Transverse colon (tissue), 4 donors: ENCODE measurements at regions not wholly inside any gene's neighbourhood (a gene's known extent, or its start where the extent isn't known, plus 50 kb on each side); places are given as distances from the start of the nearest gene placed in this dataset.

Source experiments
- DNase-seq: peaks from one replicate; pipeline ENCODE4 v3.0.0-alpha.2; 2019
- H3K27ac ChIP-seq, 4 donors: fragments of 200-600 bp; sonication (generic); 2 replicates each; pipeline ENCODE4 v1.5.1; 2016 to 2018; ENCODE audit warnings: inconsistent platforms in 4 of 4
- H3K27me3 ChIP-seq: fragments of 200-600 bp; sonication (generic); 2 replicates; pipeline ENCODE4 v1.5.1; 2017; ENCODE audit warnings: inconsistent platforms
- H3K36me3 ChIP-seq, 4 donors: fragments of 200-600 bp; sonication (generic); 2 replicates each; pipeline ENCODE4 v1.5.1; 2017 to 2019; ENCODE audit warnings: inconsistent platforms in 4 of 4
- H3K4me1 ChIP-seq, 4 donors: fragments of 200-600 bp; sonication (generic); 2 replicates each; pipeline ENCODE4 v1.5.1; 2017 to 2020; ENCODE audit warnings: inconsistent platforms in 4 of 4
- H3K4me3 ChIP-seq, 4 donors: fragments of 200-600 bp; sonication (generic); 1 replicate in 1 of 4; 2 replicates in 3 of 4; pipeline versions ENCODE4 v1.5.1 to v1.6.1; 2017 to 2019; ENCODE audit warnings: inconsistent platforms in 4 of 4
- H3K9me3 ChIP-seq, 2 donors: fragments of 200-600 bp; sonication (generic); 2 replicates each; pipeline ENCODE4 v1.5.1; 2017 to 2019; ENCODE audit warnings: inconsistent platforms in 2 of 2
- CTCF ChIP-seq, 5 experiments: fragments of 200-600 bp in 3 of 5; fragments of 450-650 bp in 2 of 5; sonication (generic) in 3 of 5; IDR thresholded peaks; 1 replicate in 2 of 5; 2 replicates in 3 of 5; pipeline ENCODE4 v1.5.1; 2016 to 2017; ENCODE audit warnings: antibody characterized with exemption in 5 of 5, inconsistent platforms in 3 of 5, mild to moderate bottlenecking in 2 of 5, moderate library complexity in 1 of 5
- EP300 ChIP-seq: sonication (generic); formaldehyde crosslinking; IDR thresholded peaks from one replicate; pipeline ENCODE4 v1.6.1; 2017; ENCODE audit warnings: antibody characterized with exemption, low read depth
- POLR2A ChIP-seq: fragments of 450-650 bp; IDR thresholded peaks from one replicate; pipeline ENCODE4 v1.6.1; 2016; ENCODE audit warnings: antibody characterized with exemption, mild to moderate bottlenecking, moderate library complexity
- POLR2AphosphoS5 ChIP-seq, 3 donors: sonication (generic); formaldehyde crosslinking; IDR thresholded peaks; one replicate each; pipeline ENCODE4 v1.6.1; 2016; ENCODE audit warnings: antibody characterized with exemption in 3 of 3
- WGBS, 2 donors: methylation state at CpG; one replicate each; pipeline ENCODE4 v1.1.5; 2018; ENCODE audit warnings: low coverage in 1 of 2; 5-methylcytosine and 5-hydroxymethylcytosine counted together
- in situ Hi-C, 4 donors: fragments of 200-750 bp; cut with MboI; loops; one replicate each; pipeline versions ENCODE4 v1.15.0 to v1.15.1; 2017; ENCODE audit warnings: low sequenced_read_pairs in 3 of 4, low pct_ligation_motif_present in 1 of 4, low pct_unique_long_range_greater_than_20kb in 1 of 4
- intact Hi-C: fragments of 100-400 bp; cut with DNase I; formaldehyde crosslinking; loops from one replicate; pipeline ENCODE4 v1.15.1; 2023; ENCODE audit warnings: low total_unique reads

DNA sequence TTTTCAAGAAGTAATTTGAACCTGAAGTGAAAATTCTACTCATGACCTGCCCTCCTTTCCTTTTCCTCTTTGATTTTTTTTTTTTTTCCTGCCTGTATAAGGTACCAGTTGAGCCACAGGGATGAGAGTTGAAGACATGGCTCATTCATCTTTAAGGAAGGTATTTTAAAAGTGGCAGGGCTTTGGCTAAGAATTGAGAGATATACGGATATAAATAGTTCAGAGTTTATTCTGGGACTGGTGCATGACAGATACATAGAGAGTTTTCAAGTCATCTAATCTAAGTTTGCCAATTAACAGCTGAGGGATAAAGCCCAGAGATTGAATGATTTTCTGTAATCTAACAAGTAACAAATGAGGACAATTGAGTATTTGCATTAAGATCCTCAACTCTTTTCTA lies 69.8 kb downstream of the BTBD3 start:
- no peak overlapping the region for H3K4me3 ChIP-seq
- H3K27me3 ChIP-seq: no peaks in the 10 kb centered on the region
- H3K27ac ChIP-seq: no peak overlapping the region
- H3K4me1 ChIP-seq: peaks cover 0 to 4% (median 0%) of the 10 kb centered on the region in 4 donors
- TF ChIP-seq POLR2A (no peak), POLR2AphosphoS5 (IDR thresholded peaks at IDR 0.05) (no peak), CTCF (IDR thresholded peaks at IDR 0.05) (no peak), EP300 (no peak)
- DNase-seq: no peak
- H3K36me3 ChIP-seq: no peaks in the 10 kb centered on the region
- in situ Hi-C loops: no loop called here
- H3K9me3 ChIP-seq: no peaks in the 10 kb centered on the region
- WGBS, 2 donors: 50 to 67% methylated on average over 1 of the region's 1 CpG
- intact Hi-C loops: no loop called here

GRCh38 chr20:11989018-11989771 lies 71.5 kb downstream of the BTBD3 start:
- DNase-seq: no peak
- H3K4me3 ChIP-seq: no peak overlapping the region
- TF ChIP-seq POLR2AphosphoS5 (IDR thresholded peaks at IDR 0.05) (no peak), POLR2A (no peak), CTCF (IDR thresholded peaks at IDR 0.05) (no peak), EP300 (no peak)
- no peak overlapping the region for H3K27ac ChIP-seq
- intact Hi-C loops (no loop called here), in situ Hi-C loops (no loop called here)
- no peaks in the 10 kb centered on the region for H3K36me3 ChIP-seq
- H3K27me3 ChIP-seq: no peaks in the 10 kb centered on the region
- 91 to 96% methylated on average over 6 to 7 of the region's 7 CpGs for WGBS, 2 donors
- no peaks in the 10 kb centered on the region for H3K4me1 ChIP-seq
- no peaks in the 10 kb centered on the region for H3K9me3 ChIP-seq

DNA sequence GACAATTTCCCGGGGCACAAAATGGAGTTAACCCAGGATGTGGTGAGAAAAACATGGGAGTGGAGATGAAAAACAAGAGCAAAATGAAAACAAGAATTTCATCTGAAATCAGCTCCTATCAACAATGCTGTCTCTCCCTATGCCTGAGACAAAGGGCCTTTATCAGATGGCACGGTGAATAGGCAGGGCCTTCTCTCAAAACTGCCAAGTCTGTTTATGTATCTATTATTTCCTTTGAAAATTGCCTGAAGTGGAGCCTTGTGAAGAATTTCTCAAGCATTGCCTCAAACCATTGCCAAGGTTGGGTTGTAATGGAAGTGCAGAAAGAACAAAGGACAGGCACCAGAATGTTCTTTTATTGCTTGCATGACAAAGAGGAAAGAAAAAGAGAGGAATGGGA lies 74.7 kb downstream of the BTBD3 start:
- Histone ChIP-seq H3K36me3 (no peaks in the 10 kb centered on the region), H3K27ac (no peak overlapping the region), H3K4me1 (peaks cover 0 to 12% (median 4%) of the 10 kb centered on the region in 4 donors), H3K4me3 (no peak overlapping the region), H3K27me3 (no peaks in the 10 kb centered on the region), H3K9me3 (no peaks in the 10 kb centered on the region)
- 38 to 55% methylated on average over 1 to 2 of the region's 2 CpGs for WGBS, 2 donors
- no peak for TF ChIP-seq POLR2AphosphoS5 (IDR thresholded peaks at IDR 0.05)
- no peak for TF ChIP-seq EP300
- TF ChIP-seq CTCF (IDR thresholded peaks at IDR 0.05): no peak
- no peak for TF ChIP-seq POLR2A
- intact Hi-C loops (no loop called here), in situ Hi-C loops (no loop called here)
- no peak for DNase-seq

DNA sequence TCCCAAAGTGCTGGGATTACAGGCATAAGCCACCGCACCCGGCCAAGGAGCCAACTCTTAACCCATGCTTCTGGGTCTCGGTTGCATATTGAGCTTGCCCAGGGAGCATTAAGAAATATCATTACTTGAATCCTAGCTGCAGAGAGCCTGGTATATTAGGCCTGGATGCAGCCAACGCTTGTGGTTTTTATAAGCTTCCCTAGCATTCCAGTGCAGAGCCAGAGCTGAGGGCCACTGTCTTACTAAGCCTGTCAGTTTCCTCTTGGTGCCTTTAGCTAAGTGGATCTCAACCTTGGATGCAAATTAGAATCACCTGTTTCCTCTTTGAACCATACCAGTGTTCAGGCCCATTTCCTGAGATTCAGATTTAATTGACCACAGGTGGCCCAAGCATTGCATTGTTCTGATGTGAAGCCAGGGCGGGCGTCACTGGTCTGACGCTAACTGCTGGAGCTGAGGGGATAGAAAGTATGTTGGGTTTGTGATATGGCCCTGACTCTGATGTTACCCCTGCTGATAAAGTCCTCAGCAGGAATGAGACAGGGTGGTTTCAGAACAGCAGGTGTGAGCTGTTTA lies 76.3 kb downstream of the BTBD3 start:
- TF ChIP-seq EP300 (no peak), POLR2AphosphoS5 (IDR thresholded peaks at IDR 0.05) (no peak), CTCF (IDR thresholded peaks at IDR 0.05) (no peak), POLR2A (no peak)
- in situ Hi-C loops (no loop called here), intact Hi-C loops (no loop called here)

More for the DNA sequence above, 76.3 kb downstream of the BTBD3 start:
- peaks cover 0 to 12% (median 4%) of the 10 kb centered on the region in 4 donors for H3K4me1 ChIP-seq
- no peaks in the 10 kb centered on the region for H3K27me3 ChIP-seq
- H3K27ac ChIP-seq: no peak overlapping the region
- DNase-seq: no peak
- H3K4me3 ChIP-seq: no peak overlapping the region
- H3K9me3 ChIP-seq: no peaks in the 10 kb centered on the region
- H3K36me3 ChIP-seq: no peaks in the 10 kb centered on the region
- WGBS, 2 donors: 87 to 89% methylated on average over 3 to 7 of the region's 7 CpGs
